Endothelial cell of umbilical vein (primary cell): ENCODE measurements at regions not wholly inside any gene's neighbourhood (a gene's known extent, or its start where the extent isn't known, plus 50 kb on each side); places are given as distances from the start of the nearest gene placed in this dataset.

Experiments
- POLR2A ChIP-seq: IDR thresholded peaks from 2 replicates; pipeline ENCODE4 v1.6.1; 2012; ENCODE audit warnings: low read depth, mild to moderate bottlenecking, control low read depth, low read length
- TF ChIP-seq, protein P1 (sequence below), 2 donors: IDR thresholded peaks; 1 replicate in 1 of 2; 2 replicates in 1 of 2; pipeline ENCODE4 v1.5.1; 2011; ENCODE audit warnings: low read length in 2 of 2, mild to moderate bottlenecking in 2 of 2, moderate library complexity in 2 of 2, control low read depth in 1 of 2, inconsistent platforms in 1 of 2, low read depth in 1 of 2; ENCODE audit not compliant: insufficient read depth in 1 of 2; ENCODE audit errors: extremely low read depth in 1 of 2
- TF ChIP-seq, protein P2 (sequence below): IDR thresholded peaks from 2 replicates; pipeline ENCODE4 v1.6.1; 2011; ENCODE audit not compliant: insufficient read depth, insufficient read length

DNA sequence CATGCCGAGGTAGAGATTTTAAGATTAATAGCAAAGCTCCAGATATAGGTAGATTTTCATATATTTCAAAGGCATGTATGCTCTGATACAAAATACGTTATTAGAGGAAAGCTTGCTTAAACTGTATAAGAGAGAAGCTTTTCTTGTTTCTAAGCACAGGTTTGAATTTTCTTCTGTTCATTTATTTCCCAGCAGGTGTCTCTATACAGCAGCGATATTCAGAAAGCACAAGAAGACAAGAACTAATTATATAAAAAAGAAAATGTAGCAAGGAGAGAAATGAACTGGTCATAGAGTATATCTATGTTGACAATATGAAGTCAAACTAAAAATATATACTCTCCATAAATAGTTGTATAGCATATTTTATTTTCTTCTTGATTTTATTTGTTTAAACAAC, 307.4 kb upstream of the NOVA1 start:
- TF ChIP-seq, protein P1, sequence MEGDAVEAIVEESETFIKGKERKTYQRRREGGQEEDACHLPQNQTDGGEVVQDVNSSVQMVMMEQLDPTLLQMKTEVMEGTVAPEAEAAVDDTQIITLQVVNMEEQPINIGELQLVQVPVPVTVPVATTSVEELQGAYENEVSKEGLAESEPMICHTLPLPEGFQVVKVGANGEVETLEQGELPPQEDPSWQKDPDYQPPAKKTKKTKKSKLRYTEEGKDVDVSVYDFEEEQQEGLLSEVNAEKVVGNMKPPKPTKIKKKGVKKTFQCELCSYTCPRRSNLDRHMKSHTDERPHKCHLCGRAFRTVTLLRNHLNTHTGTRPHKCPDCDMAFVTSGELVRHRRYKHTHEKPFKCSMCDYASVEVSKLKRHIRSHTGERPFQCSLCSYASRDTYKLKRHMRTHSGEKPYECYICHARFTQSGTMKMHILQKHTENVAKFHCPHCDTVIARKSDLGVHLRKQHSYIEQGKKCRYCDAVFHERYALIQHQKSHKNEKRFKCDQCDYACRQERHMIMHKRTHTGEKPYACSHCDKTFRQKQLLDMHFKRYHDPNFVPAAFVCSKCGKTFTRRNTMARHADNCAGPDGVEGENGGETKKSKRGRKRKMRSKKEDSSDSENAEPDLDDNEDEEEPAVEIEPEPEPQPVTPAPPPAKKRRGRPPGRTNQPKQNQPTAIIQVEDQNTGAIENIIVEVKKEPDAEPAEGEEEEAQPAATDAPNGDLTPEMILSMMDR (IDR thresholded peaks at IDR 0.05; ENCODE audit: extremely low read depth in 1 of 2, insufficient read depth in 1 of 2, low read depth in 1 of 2, low read length in 2 of 2) = no peak
- TF ChIP-seq, protein P2, sequence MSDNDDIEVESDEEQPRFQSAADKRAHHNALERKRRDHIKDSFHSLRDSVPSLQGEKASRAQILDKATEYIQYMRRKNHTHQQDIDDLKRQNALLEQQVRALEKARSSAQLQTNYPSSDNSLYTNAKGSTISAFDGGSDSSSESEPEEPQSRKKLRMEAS = no peak
- TF ChIP-seq POLR2A = no peak
